ENCODE measurements at regions not wholly inside any gene's neighbourhood (a gene's known extent, or its start where the extent isn't known, plus 50 kb on each side); places are given as distances from the start of the nearest gene placed in this dataset.

DNA sequence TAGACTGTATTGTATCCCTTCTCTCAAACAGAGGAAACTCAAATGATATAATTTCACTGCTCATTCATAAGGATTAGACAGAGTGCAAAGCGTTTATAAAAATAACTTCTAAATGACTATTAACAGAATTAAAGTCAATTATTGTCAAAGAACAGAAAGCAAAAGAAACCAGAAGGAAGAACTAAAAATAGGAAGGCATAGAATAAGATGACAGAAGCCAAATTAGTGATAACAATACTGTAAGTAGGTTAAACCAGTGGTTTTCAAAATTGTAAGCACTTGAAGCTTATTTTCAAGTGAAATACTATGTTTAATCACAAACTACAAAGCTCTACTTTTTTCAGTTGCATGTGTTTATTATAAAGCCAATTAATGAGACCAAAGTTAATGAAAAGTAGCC lies 305.2 kb downstream of the PPP1R2C start:
- H3K27ac ChIP-seq (replicated peaks), result no peak overlapping the region
- TF ChIP-seq, protein P1, sequence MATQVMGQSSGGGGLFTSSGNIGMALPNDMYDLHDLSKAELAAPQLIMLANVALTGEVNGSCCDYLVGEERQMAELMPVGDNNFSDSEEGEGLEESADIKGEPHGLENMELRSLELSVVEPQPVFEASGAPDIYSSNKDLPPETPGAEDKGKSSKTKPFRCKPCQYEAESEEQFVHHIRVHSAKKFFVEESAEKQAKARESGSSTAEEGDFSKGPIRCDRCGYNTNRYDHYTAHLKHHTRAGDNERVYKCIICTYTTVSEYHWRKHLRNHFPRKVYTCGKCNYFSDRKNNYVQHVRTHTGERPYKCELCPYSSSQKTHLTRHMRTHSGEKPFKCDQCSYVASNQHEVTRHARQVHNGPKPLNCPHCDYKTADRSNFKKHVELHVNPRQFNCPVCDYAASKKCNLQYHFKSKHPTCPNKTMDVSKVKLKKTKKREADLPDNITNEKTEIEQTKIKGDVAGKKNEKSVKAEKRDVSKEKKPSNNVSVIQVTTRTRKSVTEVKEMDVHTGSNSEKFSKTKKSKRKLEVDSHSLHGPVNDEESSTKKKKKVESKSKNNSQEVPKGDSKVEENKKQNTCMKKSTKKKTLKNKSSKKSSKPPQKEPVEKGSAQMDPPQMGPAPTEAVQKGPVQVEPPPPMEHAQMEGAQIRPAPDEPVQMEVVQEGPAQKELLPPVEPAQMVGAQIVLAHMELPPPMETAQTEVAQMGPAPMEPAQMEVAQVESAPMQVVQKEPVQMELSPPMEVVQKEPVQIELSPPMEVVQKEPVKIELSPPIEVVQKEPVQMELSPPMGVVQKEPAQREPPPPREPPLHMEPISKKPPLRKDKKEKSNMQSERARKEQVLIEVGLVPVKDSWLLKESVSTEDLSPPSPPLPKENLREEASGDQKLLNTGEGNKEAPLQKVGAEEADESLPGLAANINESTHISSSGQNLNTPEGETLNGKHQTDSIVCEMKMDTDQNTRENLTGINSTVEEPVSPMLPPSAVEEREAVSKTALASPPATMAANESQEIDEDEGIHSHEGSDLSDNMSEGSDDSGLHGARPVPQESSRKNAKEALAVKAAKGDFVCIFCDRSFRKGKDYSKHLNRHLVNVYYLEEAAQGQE (IDR thresholded peaks at IDR 0.05; ENCODE audit: insufficient replicate concordance, low read depth), result no peak
- TF ChIP-seq POLR2AphosphoS5 (IDR thresholded peaks at IDR 0.05; ENCODE audit: low read depth) (no peak), SPI1 (IDR thresholded peaks at IDR 0.05; ENCODE audit: borderline replicate concordance, low read depth) (no peak), CTCF (IDR thresholded peaks at IDR 0.05; ENCODE audit: insufficient read depth, low read length) (no peak), GABPA (IDR thresholded peaks at IDR 0.05; ENCODE audit: low read depth) (no peak)
- H3K4me3 ChIP-seq (replicated peaks; ENCODE audit: insufficient read depth, low read length), result no peak overlapping the region
- no peaks in the 10 kb centered on the region for H3K27me3 ChIP-seq (ENCODE audit: insufficient read depth, poor library complexity, severe bottlenecking)
- DNase-seq (ENCODE audit: low read depth in 1 of 2, low spot score in 1 of 2), result no peak

- no peaks in the 10 kb centered on the region for H3K27me3 ChIP-seq (ENCODE audit: insufficient read depth, poor library complexity, severe bottlenecking)
- no peak for DNase-seq (ENCODE audit: low read depth in 1 of 2, low spot score in 1 of 2)
- no peak overlapping the region for H3K27ac ChIP-seq (replicated peaks)
- no peak overlapping the region for H3K4me3 ChIP-seq (replicated peaks; ENCODE audit: insufficient read depth, low read length)
- no peak for TF ChIP-seq GABPA (IDR thresholded peaks at IDR 0.05; ENCODE audit: low read depth)
- TF ChIP-seq CTCF (IDR thresholded peaks at IDR 0.05; ENCODE audit: insufficient read depth, low read length), result no peak
- no peak for TF ChIP-seq SPI1 (IDR thresholded peaks at IDR 0.05; ENCODE audit: borderline replicate concordance, low read depth)
- no peak for TF ChIP-seq POLR2AphosphoS5 (IDR thresholded peaks at IDR 0.05; ENCODE audit: low read depth)
- TF ChIP-seq, protein P1 (IDR thresholded peaks at IDR 0.05; ENCODE audit: insufficient replicate concordance, low read depth), result no peak
These were observed 311.5 kb downstream of the PPP1R2C start for GRCh38 chrX:42466332-42467046.

- TF ChIP-seq GABPA (IDR thresholded peaks at IDR 0.05; ENCODE audit: low read depth), result no peak
- no peak for TF ChIP-seq POLR2AphosphoS5 (IDR thresholded peaks at IDR 0.05; ENCODE audit: low read depth)
- no peak for TF ChIP-seq SPI1 (IDR thresholded peaks at IDR 0.05; ENCODE audit: borderline replicate concordance, low read depth)
- TF ChIP-seq CTCF (IDR thresholded peaks at IDR 0.05; ENCODE audit: insufficient read depth, low read length), result no peak
- TF ChIP-seq, protein P1 (IDR thresholded peaks at IDR 0.05; ENCODE audit: insufficient replicate concordance, low read depth), result no peak
- no peak overlapping the region for H3K27ac ChIP-seq (replicated peaks)
- DNase-seq (ENCODE audit: low read depth in 1 of 2, low spot score in 1 of 2), result no peak
- no peaks in the 10 kb centered on the region for H3K27me3 ChIP-seq (ENCODE audit: insufficient read depth, poor library complexity, severe bottlenecking)
- no peak overlapping the region for H3K4me3 ChIP-seq (replicated peaks; ENCODE audit: insufficient read depth, low read length)
These were observed 312.1 kb downstream of the PPP1R2C start for GRCh38 chrX:42465821-42466220.
